ENCODE measurements at regions not wholly inside any gene's neighbourhood (a gene's known extent, or its start where the extent isn't known, plus 50 kb on each side); places are given as distances from the start of the nearest gene placed in this dataset.
A peak's percentile ranks its signal among the peaks of the same experiment; 100 is the strongest.

DNA sequence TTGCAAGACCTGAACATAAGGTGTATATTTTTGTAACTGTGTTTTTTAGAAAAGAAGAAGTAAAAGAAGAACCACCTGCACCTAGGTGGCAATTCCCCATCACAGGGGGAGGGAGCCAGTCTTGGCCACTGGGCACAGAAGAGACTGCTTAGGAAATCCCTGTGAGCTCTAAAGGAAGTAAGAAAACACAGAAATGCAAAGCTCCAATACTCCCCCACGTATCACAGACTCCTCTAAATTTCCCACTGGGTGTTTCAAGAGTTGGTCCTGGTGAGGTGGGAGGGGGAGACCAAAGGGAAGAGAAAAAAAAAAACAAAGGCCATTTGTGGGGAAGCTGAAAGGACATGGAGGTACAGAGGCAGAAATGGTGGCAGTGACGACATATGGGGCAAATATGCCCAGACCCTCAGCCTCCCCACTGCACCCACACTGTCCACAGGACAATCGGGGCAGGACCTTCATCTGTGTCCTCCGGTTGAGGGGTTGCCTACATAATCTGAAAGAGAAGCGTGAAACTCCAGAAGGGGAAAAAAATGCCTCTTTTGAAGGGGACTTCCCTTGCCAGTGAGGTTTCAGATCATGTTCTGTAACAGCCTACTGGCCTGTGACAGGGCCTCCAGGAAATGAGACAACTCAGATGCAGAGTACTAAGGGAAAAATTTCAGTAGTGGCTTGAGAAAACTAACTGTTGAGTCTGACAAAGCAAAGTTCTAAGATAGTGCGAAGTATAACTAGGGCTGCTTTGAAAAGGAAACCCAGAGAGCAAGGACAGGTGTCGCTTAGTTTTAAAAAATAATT lies 226.2 kb upstream of the MARCKS start:
- TF ChIP-seq FOXP2 (optimal IDR thresholded peaks at IDR 0.05; ENCODE audit: borderline replicate concordance, extremely low read depth, extremely low read length, insufficient read depth), result no peak
- no peak for TF ChIP-seq POLR2AphosphoS5 (IDR thresholded peaks at IDR 0.05; ENCODE audit: low read depth, low read length)
- TF ChIP-seq SIN3A (IDR thresholded peaks at IDR 0.05; ENCODE audit: borderline replicate concordance, insufficient read depth, low read length), result no peak
- TF ChIP-seq TAF1 (IDR thresholded peaks at IDR 0.05; ENCODE audit: borderline replicate concordance, insufficient read depth, low read length), result peak; percentile 41; the same call in 1 of the 2 replicates

GRCh38 chr6:113631666-113632065 lies 225.5 kb upstream of the MARCKS start:
- TF ChIP-seq FOXP2 (optimal IDR thresholded peaks at IDR 0.05; ENCODE audit: borderline replicate concordance, extremely low read depth, extremely low read length, insufficient read depth) (no peak), REST (IDR thresholded peaks at IDR 0.05; ENCODE audit: insufficient read depth in 1 of 2, low read depth in 2 of 2, low read length in 2 of 2) (no peak), SIN3A (IDR thresholded peaks at IDR 0.05; ENCODE audit: borderline replicate concordance, insufficient read depth, low read length) (no peak), POLR2AphosphoS5 (IDR thresholded peaks at IDR 0.05; ENCODE audit: low read depth, low read length) (no peak), TAF1 (IDR thresholded peaks at IDR 0.05; ENCODE audit: borderline replicate concordance, insufficient read depth, low read length) (no peak)

DNA sequence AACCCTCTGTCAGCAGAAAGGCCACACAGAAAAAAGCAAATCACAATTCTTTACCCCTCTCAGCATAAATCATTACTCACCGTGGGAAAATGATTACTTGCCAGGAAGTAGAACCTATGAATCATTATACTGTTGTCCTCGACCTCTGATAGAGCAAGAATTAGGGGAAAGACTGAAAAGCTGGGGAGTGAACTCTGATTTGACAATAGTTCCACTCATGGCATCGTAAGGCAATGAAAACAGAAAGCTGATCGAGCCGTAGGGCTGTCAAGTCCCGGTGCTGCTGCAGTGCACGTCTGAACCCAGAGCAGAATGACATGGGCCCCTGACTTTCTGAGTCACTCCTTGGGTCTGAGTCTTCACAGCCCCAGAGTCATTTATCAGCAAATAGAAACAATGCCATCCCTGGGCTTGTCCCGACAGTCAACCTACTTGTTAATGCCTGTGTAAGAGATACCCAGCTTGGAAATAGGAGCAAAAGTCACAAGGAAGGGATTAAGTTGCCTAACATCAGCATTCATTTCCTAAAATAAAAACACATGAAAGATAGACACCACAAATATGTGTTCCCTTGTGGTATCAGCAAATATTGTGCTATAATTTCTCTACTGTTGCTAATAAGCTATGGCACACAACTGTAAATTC lies 224.8 kb upstream of the MARCKS start:
- TF ChIP-seq REST (IDR thresholded peaks at IDR 0.05; ENCODE audit: insufficient read depth in 1 of 2, low read depth in 2 of 2, low read length in 2 of 2), result no peak
- no peak for TF ChIP-seq TAF1 (IDR thresholded peaks at IDR 0.05; ENCODE audit: borderline replicate concordance, insufficient read depth, low read length)
- no peak for TF ChIP-seq SIN3A (IDR thresholded peaks at IDR 0.05; ENCODE audit: borderline replicate concordance, insufficient read depth, low read length)
- no peak for TF ChIP-seq POLR2AphosphoS5 (IDR thresholded peaks at IDR 0.05; ENCODE audit: low read depth, low read length)
- TF ChIP-seq FOXP2 (optimal IDR thresholded peaks at IDR 0.05; ENCODE audit: borderline replicate concordance, extremely low read depth, extremely low read length, insufficient read depth), result no peak

DNA sequence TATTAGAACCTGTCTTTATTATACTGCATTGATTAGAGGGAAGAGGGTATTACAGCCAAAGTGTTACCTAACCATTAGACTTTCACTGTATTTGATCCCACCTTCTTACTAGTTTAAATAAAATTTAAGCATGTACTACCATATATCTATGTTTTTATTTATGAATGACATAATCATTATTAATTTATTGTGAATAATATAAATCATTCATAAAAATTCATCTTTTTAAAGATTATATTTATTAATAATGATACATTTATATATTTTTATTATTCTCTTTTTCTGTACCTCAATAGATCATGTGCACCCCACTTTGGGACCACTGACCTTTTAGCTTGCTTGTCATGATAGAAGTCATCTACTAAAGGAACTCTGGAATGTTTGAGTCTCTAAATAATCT lies 223.5 kb upstream of the MARCKS start:
- TF ChIP-seq REST (IDR thresholded peaks at IDR 0.05; ENCODE audit: insufficient read depth in 1 of 2, low read depth in 2 of 2, low read length in 2 of 2) (no peak), FOXP2 (optimal IDR thresholded peaks at IDR 0.05; ENCODE audit: borderline replicate concordance, extremely low read depth, extremely low read length, insufficient read depth) (no peak), TAF1 (IDR thresholded peaks at IDR 0.05; ENCODE audit: borderline replicate concordance, insufficient read depth, low read length) (no peak), POLR2AphosphoS5 (IDR thresholded peaks at IDR 0.05; ENCODE audit: low read depth, low read length) (no peak), SIN3A (IDR thresholded peaks at IDR 0.05; ENCODE audit: borderline replicate concordance, insufficient read depth, low read length) (no peak)

- TF ChIP-seq REST (IDR thresholded peaks at IDR 0.05; ENCODE audit: insufficient read depth in 1 of 2, low read depth in 2 of 2, low read length in 2 of 2), result no peak
- no peak for TF ChIP-seq TAF1 (IDR thresholded peaks at IDR 0.05; ENCODE audit: borderline replicate concordance, insufficient read depth, low read length)
- TF ChIP-seq POLR2AphosphoS5 (IDR thresholded peaks at IDR 0.05; ENCODE audit: low read depth, low read length), result no peak
- no peak for TF ChIP-seq SIN3A (IDR thresholded peaks at IDR 0.05; ENCODE audit: borderline replicate concordance, insufficient read depth, low read length)
Observed at GRCh38 chr6:113634352-113635163, 222.6 kb upstream of the MARCKS start.
